ENCODE measurements at regions not wholly inside any gene's neighbourhood (a gene's known extent, or its start where the extent isn't known, plus 50 kb on each side); places are given as distances from the start of the nearest gene placed in this dataset.

GRCh38 chr11:64457416-64458010 lies 98.2 kb upstream of the SLC22A11 start:
- no peak for DNase-seq (ENCODE audit: low spot score)

GRCh38 chr11:64458997-64459396 lies 96.7 kb upstream of the SLC22A11 start:
- DNase-seq (ENCODE audit: low spot score) = no peak

GRCh38 chr11:64459609-64460008 lies 96.1 kb upstream of the SLC22A11 start:
- DNase-seq (ENCODE audit: low spot score) = no peak

GRCh38 chr11:64461081-64461480 lies 94.7 kb upstream of the SLC22A11 start:
- no peak for DNase-seq (ENCODE audit: low spot score)

- DNase-seq (ENCODE audit: low spot score) = no peak
Observed at GRCh38 chr11:64466115-64466718, 89.5 kb upstream of the SLC22A11 start.

GRCh38 chr11:64469288-64469687 lies 86.5 kb upstream of the SLC22A11 start:
- DNase-seq (ENCODE audit: low spot score) = no peak

GRCh38 chr11:64472593-64473455 lies 82.9 kb upstream of the SLC22A11 start:
- DNase-seq (ENCODE audit: low spot score) = no peak

- no peak for DNase-seq (ENCODE audit: low spot score)
Observed at GRCh38 chr11:64474680-64475079, 81.1 kb upstream of the SLC22A11 start.

GRCh38 chr11:64475145-64475544 lies 80.6 kb upstream of the SLC22A11 start:
- no peak for DNase-seq (ENCODE audit: low spot score)

- DNase-seq (ENCODE audit: low spot score) = no peak
Observed at GRCh38 chr11:64476881-64477280, 78.9 kb upstream of the SLC22A11 start.

- DNase-seq (ENCODE audit: low spot score) = no peak
Observed at GRCh38 chr11:64477675-64478074, 78.1 kb upstream of the SLC22A11 start.

GRCh38 chr11:64482588-64482987 lies 73.2 kb upstream of the SLC22A11 start:
- DNase-seq (ENCODE audit: low spot score) = no peak

GRCh38 chr11:64484191-64485022 lies 71.3 kb upstream of the SLC22A11 start:
- no peak for DNase-seq (ENCODE audit: low spot score)

GRCh38 chr11:64485074-64485473 lies 70.7 kb upstream of the SLC22A11 start:
- no peak for DNase-seq (ENCODE audit: low spot score)

GRCh38 chr11:64489831-64490441 lies 65.8 kb upstream of the SLC22A11 start:
- peak; percentile 8 for DNase-seq (ENCODE audit: low spot score)

GRCh38 chr11:64490562-64491216 lies 65.1 kb upstream of the SLC22A11 start:
- DNase-seq (ENCODE audit: low spot score) = no peak

- no peak for DNase-seq (ENCODE audit: low spot score)
Observed at GRCh38 chr11:64492561-64492960, 63.2 kb upstream of the SLC22A11 start.

GRCh38 chr11:64498136-64498535 lies 57.6 kb upstream of the SLC22A11 start:
- no peak for DNase-seq (ENCODE audit: low spot score)

- DNase-seq (ENCODE audit: low spot score) = no peak
Observed at GRCh38 chr11:64499261-64500004, 56.3 kb upstream of the SLC22A11 start.

- DNase-seq (ENCODE audit: low spot score) = no peak
Observed at GRCh38 chr11:64500176-64501013, 55.3 kb upstream of the SLC22A11 start.
